ENCODE measurements at regions not wholly inside any gene's neighbourhood (a gene's known extent, or its start where the extent isn't known, plus 50 kb on each side); places are given as distances from the start of the nearest gene placed in this dataset.

GRCh38 chr6:119547024-119547423, 197.5 kb upstream of the MAN1A1 start (continued):
- TF ChIP-seq, protein P1, sequence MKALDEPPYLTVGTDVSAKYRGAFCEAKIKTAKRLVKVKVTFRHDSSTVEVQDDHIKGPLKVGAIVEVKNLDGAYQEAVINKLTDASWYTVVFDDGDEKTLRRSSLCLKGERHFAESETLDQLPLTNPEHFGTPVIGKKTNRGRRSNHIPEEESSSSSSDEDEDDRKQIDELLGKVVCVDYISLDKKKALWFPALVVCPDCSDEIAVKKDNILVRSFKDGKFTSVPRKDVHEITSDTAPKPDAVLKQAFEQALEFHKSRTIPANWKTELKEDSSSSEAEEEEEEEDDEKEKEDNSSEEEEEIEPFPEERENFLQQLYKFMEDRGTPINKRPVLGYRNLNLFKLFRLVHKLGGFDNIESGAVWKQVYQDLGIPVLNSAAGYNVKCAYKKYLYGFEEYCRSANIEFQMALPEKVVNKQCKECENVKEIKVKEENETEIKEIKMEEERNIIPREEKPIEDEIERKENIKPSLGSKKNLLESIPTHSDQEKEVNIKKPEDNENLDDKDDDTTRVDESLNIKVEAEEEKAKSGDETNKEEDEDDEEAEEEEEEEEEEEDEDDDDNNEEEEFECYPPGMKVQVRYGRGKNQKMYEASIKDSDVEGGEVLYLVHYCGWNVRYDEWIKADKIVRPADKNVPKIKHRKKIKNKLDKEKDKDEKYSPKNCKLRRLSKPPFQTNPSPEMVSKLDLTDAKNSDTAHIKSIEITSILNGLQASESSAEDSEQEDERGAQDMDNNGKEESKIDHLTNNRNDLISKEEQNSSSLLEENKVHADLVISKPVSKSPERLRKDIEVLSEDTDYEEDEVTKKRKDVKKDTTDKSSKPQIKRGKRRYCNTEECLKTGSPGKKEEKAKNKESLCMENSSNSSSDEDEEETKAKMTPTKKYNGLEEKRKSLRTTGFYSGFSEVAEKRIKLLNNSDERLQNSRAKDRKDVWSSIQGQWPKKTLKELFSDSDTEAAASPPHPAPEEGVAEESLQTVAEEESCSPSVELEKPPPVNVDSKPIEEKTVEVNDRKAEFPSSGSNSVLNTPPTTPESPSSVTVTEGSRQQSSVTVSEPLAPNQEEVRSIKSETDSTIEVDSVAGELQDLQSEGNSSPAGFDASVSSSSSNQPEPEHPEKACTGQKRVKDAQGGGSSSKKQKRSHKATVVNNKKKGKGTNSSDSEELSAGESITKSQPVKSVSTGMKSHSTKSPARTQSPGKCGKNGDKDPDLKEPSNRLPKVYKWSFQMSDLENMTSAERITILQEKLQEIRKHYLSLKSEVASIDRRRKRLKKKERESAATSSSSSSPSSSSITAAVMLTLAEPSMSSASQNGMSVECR (CRISPR knock-in tag; IDR thresholded peaks at IDR 0.05; ENCODE audit: borderline replicate concordance) = no peak
- no peak for TF ChIP-seq CREM (CRISPR knock-in tag; IDR thresholded peaks at IDR 0.05)
- TF ChIP-seq NR1H2 (CRISPR knock-in tag; IDR thresholded peaks at IDR 0.05) = no peak
- no peak for TF ChIP-seq RELA (CRISPR knock-in tag; IDR thresholded peaks at IDR 0.05; ENCODE audit: borderline replicate concordance)
- TF ChIP-seq NFE2L1 (CRISPR knock-in tag; IDR thresholded peaks at IDR 0.05) = no peak
- TF ChIP-seq, protein P2, sequence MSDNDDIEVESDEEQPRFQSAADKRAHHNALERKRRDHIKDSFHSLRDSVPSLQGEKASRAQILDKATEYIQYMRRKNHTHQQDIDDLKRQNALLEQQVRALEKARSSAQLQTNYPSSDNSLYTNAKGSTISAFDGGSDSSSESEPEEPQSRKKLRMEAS (CRISPR knock-in tag; IDR thresholded peaks at IDR 0.05) = no peak
- TF ChIP-seq, protein P3, sequence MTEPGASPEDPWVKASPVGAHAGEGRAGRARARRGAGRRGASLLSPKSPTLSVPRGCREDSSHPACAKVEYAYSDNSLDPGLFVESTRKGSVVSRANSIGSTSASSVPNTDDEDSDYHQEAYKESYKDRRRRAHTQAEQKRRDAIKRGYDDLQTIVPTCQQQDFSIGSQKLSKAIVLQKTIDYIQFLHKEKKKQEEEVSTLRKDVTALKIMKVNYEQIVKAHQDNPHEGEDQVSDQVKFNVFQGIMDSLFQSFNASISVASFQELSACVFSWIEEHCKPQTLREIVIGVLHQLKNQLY (CRISPR knock-in tag; IDR thresholded peaks at IDR 0.05) = no peak

- Mint-ChIP-seq H3K27me3 (ENCODE audit: low read depth) (no peaks in the 10 kb centered on the region), H3K4me3 (no peak overlapping the region), H3K4me1 (peaks cover 22% of the 10 kb centered on the region), H3K27ac (no peak overlapping the region), H3K36me3 (no peaks in the 10 kb centered on the region), H3K9me3 (peaks cover 3% of the 10 kb centered on the region; the same call in 1 of the 2 replicates)
- CTCF ChIA-PET = no interaction called here
- ATAC-seq (no peak), DNase-seq (ENCODE audit: low spot score) (no peak)
- POLR2A ChIA-PET = no interaction called here
- TF ChIP-seq, protein P4, sequence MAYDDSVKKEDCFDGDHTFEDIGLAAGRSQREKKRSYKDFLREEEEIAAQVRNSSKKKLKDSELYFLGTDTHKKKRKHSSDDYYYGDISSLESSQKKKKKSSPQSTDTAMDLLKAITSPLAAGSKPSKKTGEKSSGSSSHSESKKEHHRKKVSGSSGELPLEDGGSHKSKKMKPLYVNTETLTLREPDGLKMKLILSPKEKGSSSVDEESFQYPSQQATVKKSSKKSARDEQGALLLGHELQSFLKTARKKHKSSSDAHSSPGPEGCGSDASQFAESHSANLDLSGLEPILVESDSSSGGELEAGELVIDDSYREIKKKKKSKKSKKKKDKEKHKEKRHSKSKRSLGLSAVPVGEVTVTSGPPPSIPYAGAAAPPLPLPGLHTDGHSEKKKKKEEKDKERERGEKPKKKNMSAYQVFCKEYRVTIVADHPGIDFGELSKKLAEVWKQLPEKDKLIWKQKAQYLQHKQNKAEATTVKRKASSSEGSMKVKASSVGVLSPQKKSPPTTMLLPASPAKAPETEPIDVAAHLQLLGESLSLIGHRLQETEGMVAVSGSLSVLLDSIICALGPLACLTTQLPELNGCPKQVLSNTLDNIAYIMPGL (CRISPR knock-in tag; IDR thresholded peaks at IDR 0.05) = no peak
- TF ChIP-seq, protein P1 (CRISPR knock-in tag; IDR thresholded peaks at IDR 0.05; ENCODE audit: borderline replicate concordance) = no peak
- TF ChIP-seq, protein P5, sequence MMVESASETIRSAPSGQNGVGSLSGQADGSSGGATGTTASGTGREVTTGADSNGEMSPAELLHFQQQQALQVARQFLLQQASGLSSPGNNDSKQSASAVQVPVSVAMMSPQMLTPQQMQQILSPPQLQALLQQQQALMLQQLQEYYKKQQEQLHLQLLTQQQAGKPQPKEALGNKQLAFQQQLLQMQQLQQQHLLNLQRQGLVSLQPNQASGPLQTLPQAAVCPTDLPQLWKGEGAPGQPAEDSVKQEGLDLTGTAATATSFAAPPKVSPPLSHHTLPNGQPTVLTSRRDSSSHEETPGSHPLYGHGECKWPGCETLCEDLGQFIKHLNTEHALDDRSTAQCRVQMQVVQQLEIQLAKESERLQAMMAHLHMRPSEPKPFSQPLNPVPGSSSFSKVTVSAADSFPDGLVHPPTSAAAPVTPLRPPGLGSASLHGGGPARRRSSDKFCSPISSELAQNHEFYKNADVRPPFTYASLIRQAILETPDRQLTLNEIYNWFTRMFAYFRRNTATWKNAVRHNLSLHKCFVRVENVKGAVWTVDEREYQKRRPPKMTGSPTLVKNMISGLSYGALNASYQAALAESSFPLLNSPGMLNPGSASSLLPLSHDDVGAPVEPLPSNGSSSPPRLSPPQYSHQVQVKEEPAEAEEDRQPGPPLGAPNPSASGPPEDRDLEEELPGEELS (CRISPR knock-in tag; IDR thresholded peaks at IDR 0.05) = no peak
- TF ChIP-seq NFYB (CRISPR knock-in tag; conservative IDR thresholded peaks at IDR 0.05; ENCODE audit: low read depth) (no peak), FOXJ3 (CRISPR knock-in tag; IDR thresholded peaks at IDR 0.05; ENCODE audit: borderline replicate concordance) (no peak), OVOL2 (CRISPR knock-in tag; IDR thresholded peaks at IDR 0.05; ENCODE audit: borderline replicate concordance) (no peak), SMAD4 (CRISPR knock-in tag; IDR thresholded peaks at IDR 0.05) (no peak), NR1H2 (CRISPR knock-in tag; IDR thresholded peaks at IDR 0.05) (no peak), USF2 (CRISPR knock-in tag; IDR thresholded peaks at IDR 0.05) (no peak), CTCF (IDR thresholded peaks at IDR 0.05) (no peak), MXD4 (CRISPR knock-in tag; IDR thresholded peaks at IDR 0.05; ENCODE audit: borderline replicate concordance) (no peak), CREM (CRISPR knock-in tag; IDR thresholded peaks at IDR 0.05) (no peak), NFE2L1 (CRISPR knock-in tag; IDR thresholded peaks at IDR 0.05) (no peak)
- TF ChIP-seq, protein P6, sequence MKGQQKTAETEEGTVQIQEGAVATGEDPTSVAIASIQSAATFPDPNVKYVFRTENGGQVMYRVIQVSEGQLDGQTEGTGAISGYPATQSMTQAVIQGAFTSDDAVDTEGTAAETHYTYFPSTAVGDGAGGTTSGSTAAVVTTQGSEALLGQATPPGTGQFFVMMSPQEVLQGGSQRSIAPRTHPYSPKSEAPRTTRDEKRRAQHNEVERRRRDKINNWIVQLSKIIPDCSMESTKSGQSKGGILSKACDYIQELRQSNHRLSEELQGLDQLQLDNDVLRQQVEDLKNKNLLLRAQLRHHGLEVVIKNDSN (CRISPR knock-in tag; IDR thresholded peaks at IDR 0.05) = no peak
These were observed 195.7 kb upstream of the MAN1A1 start for GRCh38 chr6:119545245-119545644.
